ENCODE measurements at regions not wholly inside any gene's neighbourhood (a gene's known extent, or its start where the extent isn't known, plus 50 kb on each side); places are given as distances from the start of the nearest gene placed in this dataset.

GRCh38 chr4:153065276-153065675 lies 129.2 kb downstream of the FHDC1 start:
- no peak for TF ChIP-seq CTCF (IDR thresholded peaks at IDR 0.05)
- no peak for TF ChIP-seq POLR2A (IDR thresholded peaks at IDR 0.05)

Data from upper lobe of left lung (tissue), 4 donors.